ENCODE measurements at regions not wholly inside any gene's neighbourhood (a gene's known extent, or its start where the extent isn't known, plus 50 kb on each side); places are given as distances from the start of the nearest gene placed in this dataset.

- Histone ChIP-seq H4K20me1 (ENCODE audit: insufficient read depth, low read length, poor library complexity, severe bottlenecking) (no peaks in the 10 kb centered on the region), H3K9me2 (replicated peaks; ENCODE audit: low read depth, low read length) (no peaks in the 10 kb centered on the region), H3K4me2 (ENCODE audit: low read depth, low read length, poor library complexity, severe bottlenecking) (no peak overlapping the region), H3F3A (ENCODE audit: low read depth) (no peaks in the 10 kb centered on the region), H3K9ac (ENCODE audit: low read depth, low read length, poor library complexity, severe bottlenecking) (no peak overlapping the region), H2AFZ (ENCODE audit: low read length) (no peak overlapping the region), H3K4me1 (ENCODE audit: insufficient read depth, low read length, poor library complexity, severe bottlenecking) (peaks cover 4% of the 10 kb centered on the region), H3K79me2 (ENCODE audit: insufficient read depth, low read length) (no peaks in the 10 kb centered on the region), H3K9me3 (ENCODE audit: insufficient read depth, low read depth, low read length) (no peaks in the 10 kb centered on the region), H3K4me3 (ENCODE audit: low read length, poor library complexity, severe bottlenecking) (no peak overlapping the region), H3K27me3 (ENCODE audit: insufficient read depth, low read length, poor library complexity, severe bottlenecking) (no peaks in the 10 kb centered on the region), H3K36me3 (ENCODE audit: insufficient read depth, low read length) (no peaks in the 10 kb centered on the region)
- TF ChIP-seq EZH2phosphoT487 (IDR thresholded peaks at IDR 0.05; ENCODE audit: borderline replicate concordance), result no peak
- no peak for TF ChIP-seq CTCF (conservative IDR thresholded peaks at IDR 0.05; ENCODE audit: low read length)
Measured at GRCh38 chr13:99819967-99820366, 151.6 kb downstream of the ZIC5 start.

- no peak overlapping the region for H2AFZ ChIP-seq (ENCODE audit: low read length)
- H3K79me2 ChIP-seq (ENCODE audit: insufficient read depth, low read length), result no peaks in the 10 kb centered on the region
- H3K4me1 ChIP-seq (ENCODE audit: insufficient read depth, low read length, poor library complexity, severe bottlenecking), result peaks cover 4% of the 10 kb centered on the region
- no peak overlapping the region for H3K4me3 ChIP-seq (ENCODE audit: low read length, poor library complexity, severe bottlenecking)
- no peaks in the 10 kb centered on the region for H3F3A ChIP-seq (ENCODE audit: low read depth)
- no peaks in the 10 kb centered on the region for H4K20me1 ChIP-seq (ENCODE audit: insufficient read depth, low read length, poor library complexity, severe bottlenecking)
- no peaks in the 10 kb centered on the region for H3K9me3 ChIP-seq (ENCODE audit: insufficient read depth, low read depth, low read length)
- no peaks in the 10 kb centered on the region for H3K27me3 ChIP-seq (ENCODE audit: insufficient read depth, low read length, poor library complexity, severe bottlenecking)
- TF ChIP-seq CTCF (conservative IDR thresholded peaks at IDR 0.05; ENCODE audit: low read length) (no peak), EZH2phosphoT487 (IDR thresholded peaks at IDR 0.05; ENCODE audit: borderline replicate concordance) (no peak)
- H3K9ac ChIP-seq (ENCODE audit: low read depth, low read length, poor library complexity, severe bottlenecking), result no peak overlapping the region
- no peak overlapping the region for H3K4me2 ChIP-seq (ENCODE audit: low read depth, low read length, poor library complexity, severe bottlenecking)
- H3K36me3 ChIP-seq (ENCODE audit: insufficient read depth, low read length), result no peaks in the 10 kb centered on the region
- H3K9me2 ChIP-seq (replicated peaks; ENCODE audit: low read depth, low read length), result no peaks in the 10 kb centered on the region
Measured at GRCh38 chr13:99816321-99816720, 155.2 kb downstream of the ZIC5 start.

GRCh38 chr13:99813336-99814095 is 158.1 kb downstream of the ZIC5 start:
- TF ChIP-seq EZH2phosphoT487 (IDR thresholded peaks at IDR 0.05; ENCODE audit: borderline replicate concordance) (no peak), CTCF (conservative IDR thresholded peaks at IDR 0.05; ENCODE audit: low read length) (no peak)
- Histone ChIP-seq H3K9ac (ENCODE audit: low read depth, low read length, poor library complexity, severe bottlenecking) (no peak overlapping the region), H3K9me3 (ENCODE audit: insufficient read depth, low read depth, low read length) (no peaks in the 10 kb centered on the region), H3K4me3 (ENCODE audit: low read length, poor library complexity, severe bottlenecking) (no peak overlapping the region), H3K27me3 (ENCODE audit: insufficient read depth, low read length, poor library complexity, severe bottlenecking) (no peaks in the 10 kb centered on the region), H3F3A (ENCODE audit: low read depth) (no peaks in the 10 kb centered on the region), H3K36me3 (ENCODE audit: insufficient read depth, low read length) (no peaks in the 10 kb centered on the region), H3K9me2 (replicated peaks; ENCODE audit: low read depth, low read length) (no peaks in the 10 kb centered on the region), H3K79me2 (ENCODE audit: insufficient read depth, low read length) (no peaks in the 10 kb centered on the region), H3K4me2 (ENCODE audit: low read depth, low read length, poor library complexity, severe bottlenecking) (no peak overlapping the region), H2AFZ (ENCODE audit: low read length) (no peak overlapping the region), H4K20me1 (ENCODE audit: insufficient read depth, low read length, poor library complexity, severe bottlenecking) (no peaks in the 10 kb centered on the region), H3K4me1 (ENCODE audit: insufficient read depth, low read length, poor library complexity, severe bottlenecking) (peaks cover 4% of the 10 kb centered on the region)

Data from Loucy (cell line).